GM19395 (cell line): ENCODE measurements at regions not wholly inside any gene's neighbourhood (a gene's known extent, or its start where the extent isn't known, plus 50 kb on each side); places are given as distances from the start of the nearest gene placed in this dataset.

Experiments used
- ATAC-seq: cut with Tn5 transposase; IDR thresholded peaks from one replicate; pipeline ENCODE4 v1.9.1; 2021; ENCODE audit warnings: mild to moderate bottlenecking, moderate library complexity; ENCODE audit not compliant: unreplicated experiment

DNA sequence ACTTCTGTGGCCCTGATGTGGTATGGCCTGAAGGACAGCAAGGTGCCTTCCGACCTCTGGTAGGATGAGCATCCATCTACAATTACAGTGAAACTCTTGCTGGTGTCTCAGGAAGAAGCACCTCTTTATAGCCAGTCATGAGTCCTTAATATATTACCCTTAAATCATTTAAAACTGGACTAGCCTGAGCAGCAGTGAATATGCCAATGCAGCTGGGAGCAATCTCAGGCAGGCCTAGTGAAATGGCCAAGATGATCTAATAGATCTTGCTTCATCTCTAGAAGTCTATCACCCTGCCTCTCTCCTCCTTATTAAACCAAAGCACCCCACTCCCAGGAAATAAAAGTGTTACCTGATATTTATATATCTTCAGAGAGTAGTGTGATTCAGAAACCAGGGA, 66.7 kb upstream of the SORCS3 start:
- ATAC-seq: no peak

DNA sequence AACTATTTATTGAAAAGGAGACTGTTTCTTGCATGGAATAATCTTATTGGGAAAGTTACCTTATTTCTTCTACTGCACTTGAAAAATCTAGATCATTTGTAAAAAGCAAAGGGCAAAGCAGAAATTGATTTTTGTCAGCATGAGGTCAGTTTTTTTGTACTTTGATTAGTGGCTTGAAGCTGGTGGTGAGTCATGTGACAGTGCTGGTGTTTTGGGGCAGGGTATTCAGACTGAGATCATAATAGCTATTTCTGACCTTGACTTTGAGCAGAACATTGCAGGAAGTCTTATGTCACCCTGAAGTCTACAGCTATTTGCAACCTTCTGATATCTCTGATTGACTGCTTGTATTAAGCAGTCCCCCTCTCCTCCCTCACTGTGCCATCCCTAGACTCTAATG, 66.3 kb upstream of the SORCS3 start:
- no peak for ATAC-seq

DNA sequence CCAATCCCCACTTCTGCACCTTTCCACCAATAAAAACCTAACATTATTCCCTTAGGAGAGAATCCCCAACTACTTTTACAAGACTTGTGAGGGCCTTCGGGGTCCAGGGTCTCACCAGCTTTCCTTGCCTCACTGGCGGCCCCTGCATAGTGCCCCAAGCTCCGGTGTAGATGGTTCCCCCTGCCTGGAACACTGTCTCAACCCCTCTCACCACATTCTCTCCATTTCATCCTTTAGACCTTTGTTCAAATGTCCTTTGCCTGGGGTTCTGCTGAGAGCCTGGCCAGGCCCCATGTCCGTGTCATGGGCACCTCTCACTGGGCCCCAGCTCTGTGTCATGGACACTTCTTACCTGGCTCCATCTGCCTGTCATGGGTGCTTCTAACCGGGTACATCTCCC, 64.5 kb upstream of the SORCS3 start:
- ATAC-seq: no peak

DNA sequence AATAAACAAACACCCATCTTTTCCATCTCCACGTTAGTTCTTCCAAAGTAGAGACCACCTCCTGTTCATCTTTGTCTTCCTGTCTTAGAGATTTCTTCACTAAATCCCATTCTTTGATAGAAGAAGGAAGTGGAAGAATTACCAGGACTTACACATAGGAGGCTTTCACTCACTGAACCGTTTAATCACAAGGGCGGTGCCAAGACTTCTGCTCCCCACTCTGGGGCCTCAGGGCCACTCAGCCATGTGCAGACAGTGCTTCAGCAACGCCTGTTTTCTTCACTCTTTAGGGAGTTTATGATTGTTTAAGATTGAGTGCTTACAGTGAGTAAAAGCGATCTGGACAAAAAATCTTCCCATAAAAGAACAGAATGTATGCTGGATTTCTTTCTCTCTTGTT, 63.9 kb upstream of the SORCS3 start:
- ATAC-seq: no peak

- ATAC-seq: no peak
Observed at GRCh38 chr10:104577861-104578521, 63.1 kb upstream of the SORCS3 start.

DNA sequence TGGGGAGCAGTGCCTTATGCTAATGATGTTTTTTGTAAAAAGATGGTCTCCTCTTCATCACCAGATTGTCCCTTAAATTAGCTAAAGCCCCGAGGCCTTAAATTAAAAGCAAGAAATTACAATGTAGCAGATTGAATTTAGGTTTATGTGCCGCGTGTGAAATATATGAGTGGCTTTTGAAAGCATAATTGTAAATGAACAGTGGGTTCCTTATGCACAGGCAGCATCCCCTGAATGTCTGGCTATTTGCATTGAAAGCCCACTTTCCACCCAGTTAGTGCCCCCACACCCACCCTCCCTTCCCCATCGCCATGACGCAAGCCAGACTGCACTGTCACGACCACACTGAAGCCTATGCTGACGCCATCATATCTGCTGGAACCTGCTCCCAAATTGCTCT, 62.4 kb upstream of the SORCS3 start:
- ATAC-seq: no peak

GRCh38 chr10:104579136-104579535, 62.0 kb upstream of the SORCS3 start:
- no peak for ATAC-seq

DNA sequence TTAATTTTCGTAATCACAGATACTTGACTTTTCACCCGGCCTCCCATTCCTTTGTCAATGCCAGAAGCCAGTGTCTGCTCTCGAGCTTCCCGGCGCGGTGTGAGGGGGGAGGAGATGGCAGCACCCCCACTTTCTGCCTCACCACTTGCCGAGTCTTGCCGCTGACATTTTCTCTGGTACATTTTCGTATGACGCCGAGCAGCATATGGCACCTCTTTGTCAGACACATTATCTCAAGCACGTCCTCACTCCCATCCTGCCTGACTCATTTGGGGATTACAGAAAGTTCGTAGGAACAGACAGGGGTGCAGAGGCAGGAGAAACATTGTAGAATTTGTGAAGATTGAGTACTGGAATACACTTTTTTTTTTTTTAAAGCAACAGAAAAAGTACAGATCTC, 60.8 kb upstream of the SORCS3 start:
- no peak for ATAC-seq

DNA sequence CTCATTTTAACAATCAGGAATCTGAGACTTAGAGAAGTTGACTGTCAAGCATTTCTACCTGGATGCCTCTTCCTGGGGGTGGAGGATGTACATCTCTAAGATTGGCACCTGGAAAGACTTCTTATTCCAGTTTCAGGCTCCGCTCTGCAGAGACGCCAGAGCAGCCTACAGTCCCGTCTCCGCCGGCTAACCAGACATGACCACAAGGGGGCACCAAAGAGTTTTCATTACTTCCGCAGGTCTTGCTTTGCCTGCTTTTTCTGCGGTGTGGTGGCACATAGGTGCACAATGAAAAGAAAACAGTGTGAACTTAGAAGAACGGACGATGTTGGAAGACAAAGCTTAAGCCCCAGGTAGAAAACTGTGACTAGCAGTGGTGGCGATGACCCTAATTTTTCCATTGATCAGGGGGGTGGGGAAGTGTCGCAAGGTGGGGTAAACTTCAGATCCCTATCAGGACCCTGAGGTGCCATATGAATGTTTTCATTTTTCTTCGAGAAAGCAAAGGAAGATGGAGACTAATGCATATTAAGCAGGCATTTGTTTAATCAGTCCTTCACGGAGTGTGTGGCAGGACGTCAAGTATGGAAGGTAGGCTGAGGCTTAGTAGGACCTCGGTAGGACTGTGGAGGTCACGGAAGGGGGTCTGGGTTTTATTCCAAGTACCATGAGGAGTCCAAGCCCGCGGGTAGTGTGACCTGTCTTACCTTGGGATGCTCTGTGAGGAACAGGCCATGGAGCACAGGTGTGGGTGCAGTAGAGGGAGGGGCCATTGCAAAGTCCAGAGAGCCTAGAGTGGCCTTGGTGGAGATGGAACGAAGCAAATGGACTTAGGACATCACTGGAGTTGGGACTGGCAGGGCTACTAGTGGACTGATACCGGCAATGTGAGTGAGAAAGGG, 60.1 kb upstream of the SORCS3 start:
- ATAC-seq: peak; percentile 93

DNA sequence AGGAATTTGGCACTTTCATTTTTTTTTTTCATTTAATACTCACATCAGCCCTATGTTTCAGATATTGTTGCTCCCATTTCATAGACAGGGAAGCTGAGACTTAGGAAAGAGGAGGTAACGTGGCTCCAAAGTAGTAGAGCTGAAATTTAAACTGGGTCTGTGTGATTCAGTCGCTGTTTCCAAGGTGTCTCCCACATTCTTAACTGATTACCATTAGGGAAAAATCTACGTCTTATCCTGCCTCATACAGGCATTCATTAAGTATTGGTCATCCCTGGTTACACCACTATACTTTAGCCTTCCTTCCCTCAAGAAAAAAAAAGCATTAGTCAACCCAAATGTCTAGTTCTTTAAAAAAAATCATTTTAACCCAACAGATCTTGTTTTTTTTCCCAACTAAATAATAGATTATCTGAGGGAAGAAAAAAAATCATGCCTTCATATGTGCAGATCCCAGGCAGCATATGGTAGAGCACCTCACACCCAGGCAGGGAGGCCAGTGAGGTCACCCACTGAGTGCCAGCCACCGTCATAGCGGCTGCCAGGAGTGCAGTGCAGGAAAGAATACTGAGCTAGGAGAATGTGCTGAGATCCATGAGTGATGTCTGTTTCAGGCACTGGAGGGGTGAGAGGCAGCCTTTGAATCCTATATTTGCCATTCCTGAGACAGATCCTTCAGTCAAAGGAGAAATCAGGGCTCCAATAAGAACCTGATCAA, 59.0 kb upstream of the SORCS3 start:
- ATAC-seq: no peak

GRCh38 chr10:104582602-104582951, 58.5 kb upstream of the SORCS3 start:
- no peak for ATAC-seq

- ATAC-seq: no peak
Observed at GRCh38 chr10:104582966-104583365, 58.1 kb upstream of the SORCS3 start.

GRCh38 chr10:104584541-104584940, 56.5 kb upstream of the SORCS3 start:
- no peak for ATAC-seq

DNA sequence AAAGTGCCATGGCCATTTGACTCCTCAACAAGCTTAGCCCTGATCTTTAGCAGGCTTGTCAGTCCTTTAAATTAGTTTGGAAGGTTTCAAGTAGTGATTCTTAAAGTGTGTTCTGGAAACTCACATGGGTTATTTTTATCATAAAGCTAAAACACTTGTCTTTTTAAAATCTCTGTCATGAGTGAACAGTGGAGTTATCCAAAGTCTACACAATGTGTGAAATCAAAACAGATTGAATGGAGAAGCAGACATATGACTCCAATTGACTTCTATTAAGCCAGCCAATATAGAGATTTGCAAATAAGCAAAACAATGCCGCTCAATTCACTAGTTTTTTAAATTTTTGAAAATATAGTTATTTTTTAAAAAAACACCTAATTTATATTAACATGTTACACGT, 53.3 kb upstream of the SORCS3 start:
- no peak for ATAC-seq

DNA sequence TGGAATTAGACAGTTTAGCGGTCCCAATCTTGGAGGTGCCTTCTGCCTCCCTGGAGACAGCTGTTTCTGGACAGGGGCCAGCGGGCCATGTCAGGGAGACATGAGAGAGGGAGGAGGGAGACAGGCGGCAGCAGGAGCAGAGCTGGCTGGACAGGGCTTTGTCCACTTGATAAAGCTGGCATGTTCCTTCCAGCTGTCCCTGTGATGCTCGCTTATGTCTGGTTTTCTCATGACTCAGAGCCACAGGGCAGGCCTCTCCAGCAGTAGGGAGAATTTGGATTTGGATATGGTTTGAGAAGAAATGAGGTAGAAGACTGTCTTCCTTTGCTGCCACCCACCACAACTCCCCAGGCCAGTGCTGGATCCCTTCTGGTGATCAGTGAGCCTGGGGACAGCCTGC, 51.7 kb upstream of the SORCS3 start:
- ATAC-seq: no peak

DNA sequence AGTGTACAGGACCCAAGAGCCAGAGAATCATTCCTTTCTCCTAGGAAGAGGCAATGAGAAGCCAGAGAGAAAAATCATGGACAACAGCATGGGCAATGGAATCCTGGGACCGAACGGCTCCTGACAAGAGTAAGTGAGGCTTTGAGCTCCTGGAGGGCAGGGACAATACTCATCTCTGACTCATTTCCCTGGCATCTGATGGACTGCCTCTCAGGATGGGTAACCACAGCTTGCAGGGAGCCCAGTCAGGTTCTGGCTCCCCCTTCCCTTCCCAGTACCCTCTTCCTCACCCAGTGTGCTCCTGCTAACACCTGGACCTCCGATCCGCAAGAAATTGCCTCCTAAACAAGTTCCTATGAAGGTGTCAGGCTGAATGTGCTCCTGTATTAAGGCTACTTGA, 51.2 kb upstream of the SORCS3 start:
- no peak for ATAC-seq
